ENCODE measurements at regions not wholly inside any gene's neighbourhood (a gene's known extent, or its start where the extent isn't known, plus 50 kb on each side); places are given as distances from the start of the nearest gene placed in this dataset.
"Not testable (repeated sequence)": the region's sequence is repeated elsewhere in the genome, so short reads cannot be mapped to it uniquely, and the experiment has no call there.

DNA sequence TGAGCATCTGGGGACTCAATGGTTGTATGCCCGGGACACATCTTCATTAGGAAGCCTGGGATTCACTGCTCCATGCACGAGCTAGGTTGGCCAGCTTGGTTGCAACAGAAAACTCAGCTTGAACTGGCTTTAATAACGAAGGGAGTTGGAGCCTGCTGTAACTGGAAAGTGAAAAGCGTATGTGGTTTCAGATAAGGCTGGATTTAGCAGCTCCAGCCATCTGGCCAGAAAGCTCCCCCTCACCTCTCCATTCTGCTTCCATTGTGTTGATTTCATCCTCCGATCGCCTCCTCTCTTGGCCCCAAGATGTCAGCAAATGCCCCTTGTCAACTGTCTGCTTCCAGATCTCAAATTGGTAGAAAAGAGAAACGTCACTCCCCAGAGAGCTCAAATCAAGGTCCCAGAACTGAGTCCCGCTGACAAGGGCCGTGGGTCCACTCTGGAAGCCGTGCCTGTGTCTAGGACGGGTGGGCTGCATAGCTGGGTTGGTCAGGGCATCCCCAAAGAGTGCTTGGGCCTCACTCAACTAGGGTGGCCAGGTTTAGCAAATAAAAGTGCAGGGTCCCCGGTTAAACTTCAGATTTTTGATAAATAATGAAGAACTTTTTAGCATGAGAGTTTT lies 117.0 kb upstream of the PMEPA1 start:
- DNase-seq (ENCODE audit: low read depth) = no peak

DNA sequence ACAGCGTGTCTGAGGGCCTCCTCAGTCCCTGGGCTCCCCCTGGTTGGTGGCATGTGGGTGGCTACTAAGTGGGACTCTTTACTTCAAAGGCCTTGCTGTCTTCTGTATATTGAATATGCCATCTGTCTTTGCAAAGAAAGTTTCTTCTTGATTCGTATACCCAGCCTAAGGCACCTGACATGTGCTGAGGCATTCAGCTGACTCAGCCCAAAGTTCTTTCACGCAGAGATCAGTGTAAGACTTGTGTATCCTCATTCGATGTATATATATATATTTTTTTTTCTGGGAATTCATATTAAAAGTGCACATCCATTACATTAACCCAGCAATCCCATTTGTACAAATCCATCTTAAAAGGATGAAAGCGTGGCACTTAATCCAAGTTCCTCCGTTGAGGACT lies 115.1 kb upstream of the PMEPA1 start:
- DNase-seq (ENCODE audit: low read depth) = no peak

DNA sequence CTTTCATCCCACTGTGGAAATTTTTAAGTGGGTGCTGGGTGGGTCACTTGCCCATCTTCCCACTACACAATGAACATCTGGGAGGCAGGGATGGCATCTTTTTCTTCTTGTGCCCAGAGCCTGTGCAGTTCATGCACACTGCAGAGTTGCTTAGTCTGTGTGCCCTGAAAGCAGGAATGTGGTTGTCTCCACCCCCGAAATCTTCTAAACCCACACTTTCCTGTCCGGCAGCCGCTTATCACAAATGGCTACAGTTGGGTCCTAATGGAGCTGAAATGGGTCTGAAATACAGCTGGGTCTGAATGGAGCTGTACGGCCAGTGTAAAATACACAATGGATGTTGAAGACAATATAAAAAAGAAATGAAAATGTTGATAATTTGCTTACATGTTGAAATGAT lies 112.1 kb upstream of the PMEPA1 start:
- no peak for DNase-seq (ENCODE audit: low read depth)

DNA sequence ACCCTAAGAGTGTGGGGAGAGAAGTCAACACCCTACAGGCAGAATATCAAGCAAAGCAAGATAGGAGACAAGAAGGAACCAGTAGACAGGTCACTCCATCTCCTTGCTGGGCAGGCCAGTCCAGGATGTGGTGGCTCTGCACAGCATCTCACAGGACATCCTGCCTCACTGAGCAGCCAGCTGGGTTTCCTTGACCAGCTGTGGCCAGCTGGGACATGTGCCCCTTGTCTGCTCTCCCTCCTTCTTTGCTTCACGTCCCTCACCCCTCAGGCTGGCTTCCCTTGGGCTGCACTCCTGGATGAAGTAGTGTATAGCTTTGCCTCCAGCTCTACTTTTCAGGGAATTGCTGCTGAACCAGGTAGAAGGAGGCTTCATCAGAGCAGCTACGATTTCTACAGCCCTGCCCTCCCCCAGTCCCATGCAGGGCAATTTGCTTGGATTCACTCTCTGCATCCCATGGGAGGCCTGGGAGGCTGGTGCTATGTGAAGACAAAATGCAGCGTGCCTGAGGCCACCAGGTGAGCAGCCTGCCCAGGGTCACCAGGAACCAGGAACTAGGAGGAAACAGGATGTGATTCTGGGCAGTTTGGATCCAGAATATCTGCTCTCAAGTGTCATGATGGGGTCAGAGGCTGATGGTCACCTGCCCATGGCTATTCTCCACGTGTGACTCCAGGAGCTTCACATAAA lies 110.0 kb upstream of the PMEPA1 start:
- no peak for DNase-seq (ENCODE audit: low read depth)

DNA sequence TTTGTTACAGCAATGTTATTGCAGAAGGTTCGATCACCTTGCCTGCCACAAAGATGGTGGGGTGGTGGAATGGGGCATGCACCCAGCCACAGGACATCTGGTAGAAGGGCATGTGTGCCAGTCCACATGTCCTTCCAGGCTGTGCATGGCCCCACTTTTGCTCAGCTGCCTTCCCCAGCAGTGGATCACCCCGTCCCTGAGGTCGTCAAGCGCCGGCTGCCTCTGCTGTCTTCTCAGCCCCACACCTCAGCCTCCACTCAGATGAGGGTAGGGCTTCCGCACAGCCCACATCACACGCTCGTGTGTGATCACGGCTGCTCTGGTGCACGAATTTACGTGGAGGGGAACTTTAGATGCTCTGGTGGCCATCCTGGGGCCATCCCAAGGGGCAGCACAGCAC lies 109.5 kb upstream of the PMEPA1 start:
- no peak for DNase-seq (ENCODE audit: low read depth)

DNA sequence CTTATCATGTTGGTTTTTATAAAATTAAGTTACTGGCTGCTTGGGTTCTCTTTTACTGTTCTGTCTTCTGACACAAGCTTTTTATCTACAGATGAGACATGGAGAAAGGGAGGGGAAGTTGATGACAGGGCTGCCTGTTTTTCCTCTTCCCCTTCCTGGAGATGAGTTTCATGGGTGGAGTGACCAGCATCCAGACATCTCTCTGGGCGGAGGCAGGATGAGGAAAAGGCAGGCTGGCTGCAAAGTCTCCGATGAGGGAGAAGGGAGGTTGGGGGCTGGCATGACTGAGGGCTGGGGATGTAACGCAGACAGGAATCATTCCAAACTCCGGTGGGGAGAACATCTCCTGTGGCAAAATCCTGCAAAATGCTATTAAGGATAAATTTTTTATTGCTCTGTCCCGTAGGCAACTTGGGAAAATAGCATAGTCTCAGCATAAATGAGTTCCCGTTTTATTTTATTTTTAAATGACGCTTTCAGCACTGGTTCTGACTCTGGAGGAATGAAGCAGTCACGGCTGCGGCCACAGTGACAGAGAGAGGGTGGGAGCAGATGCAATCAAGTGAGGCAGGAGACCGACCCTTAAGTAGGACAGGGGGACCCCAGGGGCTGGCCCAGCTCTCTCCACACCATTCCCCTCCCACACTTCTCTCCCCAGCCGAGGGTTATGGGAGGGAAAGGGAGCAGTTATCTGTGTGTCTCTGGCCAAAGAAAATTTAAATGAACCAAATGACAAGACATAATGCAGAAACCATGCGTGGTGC lies 108.8 kb upstream of the PMEPA1 start:
- DNase-seq (ENCODE audit: low read depth) = no peak

DNA sequence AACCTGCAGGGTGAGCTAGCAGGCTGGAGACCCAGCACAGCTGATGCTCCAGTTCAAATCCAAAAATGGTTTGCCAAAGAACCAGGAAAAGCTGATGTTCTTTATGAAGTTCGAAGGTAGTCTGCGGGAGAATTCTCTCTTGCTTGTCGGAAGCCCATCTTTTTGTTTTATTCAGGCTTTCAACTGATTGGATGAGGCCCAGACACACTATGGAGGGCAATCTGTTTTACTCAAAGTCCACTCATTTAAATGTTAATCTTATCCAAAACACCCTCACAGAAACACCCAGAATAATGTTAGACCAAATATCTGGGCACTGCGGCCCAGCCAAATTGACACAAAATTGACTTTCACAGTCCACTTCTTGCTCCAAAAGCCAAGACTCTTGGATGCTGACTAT lies 105.6 kb upstream of the PMEPA1 start:
- DNase-seq (ENCODE audit: low read depth) = no peak

DNA sequence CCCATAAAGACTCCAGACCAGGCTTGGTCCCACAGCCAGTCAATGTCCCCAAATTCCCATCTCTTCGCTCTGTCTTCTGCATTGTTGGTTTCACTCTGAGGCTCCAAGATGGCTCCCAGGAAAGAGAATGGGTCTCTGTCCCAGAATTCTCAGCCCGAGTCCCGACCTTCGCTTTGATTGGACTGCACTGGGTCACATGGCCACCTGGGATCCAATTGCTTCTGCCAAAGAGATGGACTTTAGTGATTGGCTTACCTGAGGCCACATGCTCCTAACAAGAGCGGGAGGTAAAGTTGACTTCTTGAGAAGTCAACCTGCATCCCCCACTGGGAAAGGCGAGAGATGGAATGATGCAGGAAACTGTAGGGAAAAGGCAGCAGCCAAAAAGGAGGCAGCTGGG lies 104.7 kb upstream of the PMEPA1 start:
- no peak for DNase-seq (ENCODE audit: low read depth)

DNA sequence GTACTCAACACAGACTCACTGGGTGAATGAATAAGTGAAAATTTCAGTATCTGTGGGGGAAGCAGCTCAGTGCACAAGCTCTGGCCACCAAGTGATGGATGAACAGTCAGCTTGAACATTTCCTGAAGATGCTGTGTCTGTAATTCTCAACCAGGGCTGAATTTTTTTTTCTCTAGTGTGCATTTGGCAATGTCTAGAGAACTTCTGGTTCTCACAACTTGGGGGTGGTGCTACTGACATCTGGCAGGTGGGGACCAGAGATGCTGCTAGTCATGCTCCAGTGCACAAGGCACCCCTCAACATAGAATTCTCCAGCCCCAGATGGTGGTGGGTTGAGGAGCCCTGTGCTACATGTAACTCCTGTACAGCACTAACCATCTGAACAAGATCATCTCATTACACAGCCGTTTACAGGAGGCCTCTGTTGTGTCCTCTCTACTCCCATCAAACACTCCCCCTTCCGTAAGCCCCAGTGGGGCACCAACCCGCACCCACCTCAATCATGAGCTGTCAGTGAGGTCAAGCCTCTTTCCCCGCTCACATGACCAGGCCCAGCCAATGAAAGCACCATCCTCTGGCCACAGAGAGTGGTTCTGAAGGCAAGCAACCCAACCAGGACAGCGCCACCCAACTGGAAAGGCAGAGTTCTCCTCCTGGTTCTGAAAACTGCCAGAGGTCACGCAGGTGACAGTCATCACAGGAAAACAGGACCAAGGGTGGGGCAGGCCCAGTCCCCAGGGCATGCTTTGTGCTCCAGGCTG lies 103.9 kb upstream of the PMEPA1 start:
- no peak for DNase-seq (ENCODE audit: low read depth)

DNA sequence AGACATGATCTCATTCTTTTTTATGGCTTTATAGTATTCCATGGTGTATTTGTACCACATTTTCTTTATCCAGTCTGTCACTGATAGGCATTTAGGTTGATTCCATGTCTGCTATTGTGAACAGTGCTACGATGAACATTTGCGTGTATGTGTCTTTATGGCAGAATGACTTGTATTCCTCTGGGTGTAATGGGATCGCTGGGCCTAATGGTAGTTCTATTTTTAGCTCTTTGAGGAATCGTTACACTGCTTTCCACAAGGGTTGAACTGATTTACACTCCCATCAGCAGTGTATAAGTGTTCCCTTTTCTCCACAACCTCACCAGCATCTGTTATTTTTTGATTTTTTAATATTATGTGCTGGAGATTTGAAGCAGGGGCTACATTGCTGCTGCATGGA lies 102.8 kb upstream of the PMEPA1 start:
- DNase-seq (ENCODE audit: low read depth) = not testable (repeated sequence)

DNA sequence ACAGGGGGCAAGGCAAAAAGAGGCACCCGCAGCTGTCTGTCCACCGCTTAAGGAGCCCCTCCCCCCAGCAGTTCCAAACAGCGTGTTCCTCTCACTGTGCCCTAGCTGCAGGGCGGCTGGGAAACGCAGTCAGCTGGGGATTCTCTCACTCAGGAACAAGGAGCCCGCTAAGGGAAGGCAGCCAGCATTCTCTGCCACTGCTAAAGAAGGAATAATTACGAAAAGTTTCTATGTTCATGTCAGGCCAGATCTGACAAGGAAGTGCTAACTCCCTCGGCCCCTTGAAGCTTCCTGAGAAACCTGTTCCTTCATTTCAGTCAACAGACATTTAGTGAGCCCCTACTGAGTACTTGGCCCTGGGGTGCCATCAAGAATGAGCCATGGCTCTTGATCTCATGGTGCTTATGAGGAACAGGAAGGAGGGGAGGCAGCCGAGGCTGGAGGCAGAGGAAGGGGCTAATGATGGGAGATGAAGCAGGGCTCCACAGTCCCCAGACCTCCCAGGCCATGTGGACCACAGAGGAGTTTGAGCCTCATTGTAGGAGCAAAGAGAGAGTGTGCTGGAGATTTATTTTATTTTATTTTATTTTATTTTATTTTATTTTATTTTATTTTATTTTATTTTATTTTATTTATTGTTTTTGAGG lies 101.7 kb upstream of the PMEPA1 start:
- DNase-seq (ENCODE audit: low read depth) = no peak

DNA sequence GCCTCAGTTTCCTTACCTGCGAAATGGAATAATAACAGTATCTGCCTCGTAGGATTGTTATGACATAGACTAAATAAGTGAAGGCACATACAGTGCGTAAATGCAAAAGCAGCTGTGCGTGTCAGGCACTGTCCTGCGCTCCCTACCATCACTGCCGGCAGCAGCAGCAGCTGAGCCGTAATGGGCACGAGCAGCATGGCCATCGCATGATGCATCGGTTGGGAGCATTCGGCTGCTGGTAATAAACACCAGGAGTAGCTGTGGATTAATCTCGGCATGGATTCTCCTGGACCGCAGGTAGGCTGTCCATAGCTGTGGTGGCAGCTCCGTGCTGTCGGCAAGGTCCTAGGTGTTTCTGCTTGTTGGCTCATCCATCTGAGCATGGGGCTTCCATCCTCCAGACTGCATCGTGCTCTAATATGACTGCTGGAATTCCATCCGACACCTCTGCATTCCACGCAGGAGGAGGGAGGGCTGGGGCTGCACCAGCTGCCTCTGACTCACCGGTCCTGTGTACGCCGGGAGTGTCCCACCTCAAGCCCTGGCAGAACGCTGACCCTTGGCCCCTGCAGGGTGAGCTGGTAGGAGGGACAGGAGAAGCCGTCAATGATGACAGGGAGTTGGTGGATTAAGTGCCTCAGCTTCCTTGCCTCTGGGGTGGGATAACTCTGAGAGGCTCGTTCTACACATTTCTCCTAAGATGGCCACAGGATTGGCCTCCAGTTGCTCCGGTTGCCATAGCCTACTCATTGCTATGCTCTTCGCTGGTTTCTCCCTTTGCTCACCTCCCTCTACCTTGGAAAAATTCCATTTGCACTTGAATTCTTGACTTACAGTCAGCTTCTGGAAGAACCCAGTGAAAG lies 100.9 kb upstream of the PMEPA1 start:
- no peak for DNase-seq (ENCODE audit: low read depth)

DNA sequence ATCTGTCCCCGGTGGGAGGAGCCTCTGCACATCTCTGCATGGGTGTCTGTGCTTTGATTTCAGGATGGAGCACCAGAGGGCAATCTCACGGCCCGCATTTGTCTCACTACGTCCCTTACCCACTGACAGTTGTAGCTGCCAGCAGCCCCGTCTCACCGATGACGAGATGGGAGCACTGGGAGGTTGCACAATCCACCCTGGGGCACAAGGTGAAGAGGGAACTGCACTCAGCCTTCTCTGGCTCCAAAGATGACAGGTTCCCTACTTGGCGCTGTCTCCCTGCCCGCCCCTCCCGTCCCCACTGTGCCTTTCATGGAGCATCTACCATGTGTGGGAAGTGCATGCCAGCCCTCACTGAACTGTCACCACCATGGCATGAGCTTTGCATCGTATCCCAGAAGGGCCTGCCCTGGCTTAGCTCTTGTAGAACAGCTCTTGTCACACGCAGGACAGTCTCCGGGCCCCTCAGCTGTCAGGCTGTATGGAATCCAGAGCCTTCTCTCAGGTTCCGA lies 99.9 kb upstream of the PMEPA1 start:
- no peak for DNase-seq (ENCODE audit: low read depth)

DNA sequence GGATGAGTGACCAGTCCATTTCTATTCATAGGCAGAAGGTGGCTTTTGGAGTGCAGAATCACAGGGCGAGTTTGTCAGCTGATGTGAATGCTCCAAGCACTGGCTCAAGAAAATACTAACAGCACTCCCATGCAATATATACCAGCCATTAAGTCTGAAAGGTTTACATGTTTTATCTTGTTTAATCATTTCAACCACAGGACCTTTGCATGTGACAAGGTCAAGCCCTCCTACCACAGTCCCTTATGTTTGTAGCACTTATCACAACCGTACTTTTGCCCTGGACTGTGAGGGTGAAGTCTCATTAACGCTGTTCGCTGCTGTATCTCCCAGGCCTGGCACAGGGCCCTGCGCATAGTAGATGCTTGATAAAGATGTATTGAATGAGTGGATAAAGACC lies 99.3 kb upstream of the PMEPA1 start:
- no peak for DNase-seq (ENCODE audit: low read depth)

DNA sequence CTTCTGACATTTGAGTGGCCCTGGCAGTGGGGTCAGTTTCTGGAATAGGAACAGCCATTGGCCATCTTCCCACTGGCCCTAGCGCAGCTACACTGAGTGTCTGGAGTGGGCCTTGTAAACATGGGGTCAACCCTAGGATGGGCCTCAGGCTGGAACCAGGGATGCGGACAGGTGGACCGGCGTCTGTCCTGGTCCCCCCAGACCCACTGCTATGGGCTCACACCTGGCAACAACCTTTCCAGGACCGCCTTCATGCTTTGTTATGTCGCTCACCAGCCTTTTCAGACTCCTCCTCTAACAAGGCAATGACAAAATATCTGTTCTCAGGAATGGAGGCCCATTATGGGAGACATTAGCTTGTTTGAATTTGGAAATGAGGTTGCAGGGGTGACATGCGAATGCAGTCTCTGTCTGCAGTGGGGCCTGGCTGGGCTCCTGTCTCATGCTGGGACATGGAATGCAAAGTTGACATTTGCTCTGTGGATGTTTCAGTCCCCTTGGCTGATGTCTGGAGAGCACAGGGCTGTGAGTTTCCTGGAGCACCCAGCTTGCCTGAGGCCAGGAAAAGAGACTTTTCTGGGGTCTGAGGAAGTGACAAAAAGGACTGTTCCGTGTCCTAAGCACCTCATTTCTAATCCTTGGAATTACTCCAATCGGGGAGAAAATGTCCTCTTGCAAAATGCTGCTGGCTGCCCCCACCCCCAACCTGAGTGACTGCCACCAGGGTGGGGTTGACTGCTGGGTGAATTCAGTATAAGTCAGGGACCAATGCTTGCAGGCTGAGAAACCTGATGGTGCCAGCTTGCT lies 98.7 kb upstream of the PMEPA1 start:
- DNase-seq (ENCODE audit: low read depth) = no peak

DNA sequence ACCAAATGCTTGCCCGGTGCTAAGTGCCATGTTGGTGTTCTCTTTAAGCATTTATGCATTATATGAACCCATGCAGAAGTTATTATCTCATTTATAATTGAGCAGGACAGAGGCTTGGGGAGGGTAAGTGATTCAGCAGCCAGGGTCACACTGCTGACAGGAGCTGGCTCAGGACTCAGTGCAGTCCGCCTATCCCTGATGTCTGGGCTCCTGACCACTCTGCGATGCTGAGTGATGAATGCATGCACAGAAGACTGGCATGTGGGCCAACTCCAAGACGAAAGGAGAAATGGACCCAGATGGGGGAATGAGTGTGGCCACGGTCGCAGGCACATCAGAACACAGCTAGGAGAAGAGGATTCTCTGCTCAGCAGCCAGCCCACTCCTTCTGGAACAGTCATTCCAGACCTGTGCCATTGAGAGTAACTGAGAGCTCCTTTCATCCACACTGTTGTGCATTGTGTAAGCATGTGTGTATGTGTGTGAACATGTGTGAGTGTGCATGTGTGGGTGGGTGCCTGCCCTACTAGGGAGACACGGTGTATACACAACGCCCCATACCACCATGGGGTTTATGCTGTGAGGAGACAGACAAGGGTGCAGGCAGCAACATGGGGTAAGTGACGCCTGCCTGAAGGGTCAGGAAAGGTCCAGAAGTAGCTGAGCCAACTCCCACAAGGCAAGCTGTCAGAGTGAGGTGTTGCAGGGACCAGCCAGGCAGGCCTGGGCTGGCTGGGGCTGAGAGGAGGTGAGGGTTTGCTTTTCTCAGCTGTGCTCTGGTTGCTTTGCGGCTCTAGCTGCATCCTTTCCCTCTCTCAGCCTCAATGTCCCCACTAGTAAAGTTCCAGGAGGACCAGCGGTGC lies 97.8 kb upstream of the PMEPA1 start:
- DNase-seq (ENCODE audit: low read depth) = no peak

DNA sequence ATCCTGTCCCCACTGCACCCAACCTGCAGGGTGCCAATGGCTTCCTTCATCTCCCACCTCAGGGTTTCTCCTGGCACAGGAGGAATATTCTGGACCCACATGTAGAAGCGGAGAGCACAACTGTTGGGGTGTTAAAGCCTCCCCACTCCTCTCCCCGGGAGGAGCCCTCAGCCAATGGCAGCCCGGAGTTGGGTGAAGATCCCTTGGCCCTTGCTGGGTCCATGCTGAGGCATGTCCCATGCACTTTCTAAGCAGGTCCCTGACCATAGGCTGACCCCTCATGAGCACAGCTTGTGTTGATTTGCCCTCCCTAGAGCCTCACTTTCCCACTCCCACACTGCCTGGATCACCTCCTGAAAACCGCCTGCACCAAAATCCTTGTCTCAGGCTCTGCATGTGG lies 97.2 kb upstream of the PMEPA1 start:
- DNase-seq (ENCODE audit: low read depth) = no peak

DNA sequence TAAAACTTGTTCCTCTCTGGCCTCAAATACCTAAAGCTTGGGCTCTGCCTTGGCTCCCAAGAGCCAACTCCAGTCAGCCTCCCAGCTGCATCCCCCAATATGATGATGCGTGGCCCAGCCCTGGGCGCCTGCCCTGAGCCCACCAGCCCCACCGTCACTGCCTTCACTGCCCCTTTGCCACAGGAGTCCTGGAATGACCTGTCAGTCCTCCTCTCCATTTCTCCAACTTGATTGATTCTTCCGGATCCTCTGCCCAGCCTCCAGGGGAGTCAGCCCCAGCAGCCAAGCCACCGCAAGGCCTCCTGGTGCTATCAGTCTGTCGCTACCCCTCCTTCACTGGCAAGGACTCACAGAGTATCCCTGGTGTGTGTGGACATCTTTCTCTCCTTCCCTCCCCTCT lies 96.7 kb upstream of the PMEPA1 start:
- DNase-seq (ENCODE audit: low read depth) = no peak

DNA sequence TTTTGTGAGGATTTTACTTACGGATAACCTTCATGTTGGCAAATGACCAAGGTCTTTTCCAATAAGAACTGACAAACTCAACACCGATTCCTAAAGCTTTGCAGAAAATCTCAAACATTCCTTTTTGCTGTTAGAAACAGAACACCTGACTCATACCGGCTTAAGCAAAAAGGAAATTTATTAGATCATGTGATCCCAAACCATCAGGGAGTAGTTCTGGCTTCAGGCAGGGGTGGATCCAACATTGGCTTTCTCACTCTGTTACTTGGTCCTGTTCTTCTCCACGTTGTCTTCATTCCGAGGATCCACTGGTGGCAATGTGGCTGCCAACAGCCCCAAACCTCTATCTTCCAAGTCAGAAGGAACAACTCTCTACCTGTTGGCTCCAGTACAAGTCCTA lies 95.9 kb upstream of the PMEPA1 start:
- DNase-seq (ENCODE audit: low read depth) = no peak
